CD4-positive, alpha-beta T cell treated with Interleukin-6 at 100 ng/mL for 8 hours (primary cell): ENCODE measurements at regions not wholly inside any gene's neighbourhood (a gene's known extent, or its start where the extent isn't known, plus 50 kb on each side); places are given as distances from the start of the nearest gene placed in this dataset.
"Not testable (repeated sequence)": the region's sequence is repeated elsewhere in the genome, so short reads cannot be mapped to it uniquely, and the experiment has no call there.

Source experiments
- DNase-seq: peaks from one replicate; pipeline ENCODE4 v3.0.0-alpha.2; 2020; ENCODE audit warnings: mixed read lengths, low spot score

- not testable (repeated sequence) for DNase-seq
These were observed 50.2 kb upstream of the FCGR2A start for GRCh38 chr1:161454865-161455707.

GRCh38 chr1:161453950-161454864 is 51.0 kb upstream of the FCGR2A start:
- DNase-seq = not testable (repeated sequence)

DNA sequence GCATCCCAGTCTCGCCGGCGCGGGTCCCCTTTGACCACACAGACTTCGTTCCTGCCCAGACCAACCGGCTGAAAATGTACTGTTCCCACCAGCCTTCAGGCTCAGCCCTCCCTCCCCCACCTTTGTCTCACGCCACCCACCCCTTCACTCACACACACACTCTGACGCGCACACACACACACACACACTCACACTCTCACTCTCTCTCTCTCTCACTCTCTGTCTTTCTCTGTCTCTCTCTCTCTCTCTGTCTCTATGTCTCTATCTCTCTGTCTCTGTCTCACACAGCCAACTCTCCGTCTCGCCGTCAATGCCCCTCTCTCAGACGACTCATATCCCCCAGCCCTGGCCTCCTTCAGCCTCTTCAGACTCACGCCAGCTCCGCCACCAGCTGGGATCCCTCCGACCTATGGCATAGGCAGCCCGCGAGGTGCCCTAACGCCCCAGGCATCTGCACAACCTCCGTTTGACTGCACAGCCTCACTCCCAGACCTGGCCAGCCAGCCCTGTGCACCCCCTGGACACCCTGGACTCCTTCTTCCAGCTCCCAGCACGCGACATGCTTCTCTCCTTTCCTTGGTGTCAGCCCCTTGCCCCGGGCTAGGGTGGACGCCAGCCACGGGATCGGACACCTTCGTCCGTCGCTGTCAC is 53.4 kb upstream of the FCGR2A start:
- not testable (repeated sequence) for DNase-seq

DNA sequence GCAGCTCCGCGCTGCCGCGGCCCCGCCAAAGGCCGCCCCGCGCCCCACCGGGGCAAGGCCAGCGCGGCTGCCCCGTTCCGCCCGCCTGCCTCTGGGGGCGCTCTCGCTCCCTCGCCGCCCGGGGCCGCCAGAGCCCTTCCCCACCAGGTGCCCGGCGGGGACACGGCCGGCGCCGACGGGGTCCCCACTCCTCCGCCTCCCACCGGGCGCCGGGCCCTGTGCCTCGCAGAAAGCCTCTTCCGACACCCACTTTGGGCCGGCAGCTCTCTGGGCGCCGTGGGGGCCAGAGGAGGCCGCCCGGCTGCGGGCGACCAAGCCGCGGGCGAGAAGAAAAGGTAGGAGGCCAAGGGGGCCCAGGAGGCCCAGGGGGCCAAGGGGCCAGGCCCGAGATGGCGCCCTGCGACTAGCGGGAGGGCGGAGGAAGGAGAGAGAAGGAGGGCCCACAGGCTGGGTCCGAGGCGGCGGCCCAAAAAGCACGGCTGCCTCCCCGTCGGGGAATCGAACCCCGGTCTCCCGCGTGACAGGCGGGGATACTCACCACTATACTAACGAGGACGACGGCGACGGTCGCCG is 57.4 kb upstream of the FCGR2A start:
- not testable (repeated sequence) for DNase-seq

- DNase-seq = not testable (repeated sequence)
These were observed 58.1 kb upstream of the FCGR2A start for GRCh38 chr1:161447040-161447759.

DNA sequence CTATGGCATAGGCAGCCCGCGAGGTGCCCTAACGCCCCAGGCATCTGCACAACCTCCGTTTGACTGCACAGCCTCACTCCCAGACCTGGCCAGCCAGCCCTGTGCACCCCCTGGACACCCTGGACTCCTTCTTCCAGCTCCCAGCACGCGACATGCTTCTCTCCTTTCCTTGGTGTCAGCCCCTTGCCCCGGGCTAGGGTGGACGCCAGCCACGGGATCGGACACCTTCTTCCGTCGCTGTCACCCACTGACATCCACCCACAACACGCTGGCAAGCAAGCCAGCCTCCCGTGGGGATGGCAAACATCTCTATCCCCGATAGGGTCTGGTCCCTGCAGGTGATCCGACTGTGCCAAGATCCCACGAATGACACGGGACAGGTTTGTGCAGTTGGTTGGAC is 60.5 kb upstream of the FCGR2A start:
- not testable (repeated sequence) for DNase-seq

DNA sequence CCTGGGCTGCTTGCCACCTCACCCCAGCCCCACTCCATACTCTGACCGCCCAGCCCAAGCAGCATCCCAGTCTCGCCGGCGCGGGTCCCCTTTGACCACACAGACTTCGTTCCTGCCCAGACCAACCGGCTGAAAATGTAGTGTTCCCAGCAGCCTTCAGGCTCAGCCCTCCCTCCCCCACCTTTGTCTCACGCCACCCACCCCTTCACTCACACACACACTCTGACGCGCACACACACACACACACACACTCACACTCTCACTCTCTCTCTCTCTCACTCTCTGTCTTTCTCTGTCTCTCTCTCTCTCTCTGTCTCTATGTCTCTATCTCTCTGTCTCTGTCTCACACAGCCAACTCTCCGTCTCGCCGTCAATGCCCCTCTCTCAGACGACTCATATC is 61.0 kb upstream of the FCGR2A start:
- not testable (repeated sequence) for DNase-seq

DNA sequence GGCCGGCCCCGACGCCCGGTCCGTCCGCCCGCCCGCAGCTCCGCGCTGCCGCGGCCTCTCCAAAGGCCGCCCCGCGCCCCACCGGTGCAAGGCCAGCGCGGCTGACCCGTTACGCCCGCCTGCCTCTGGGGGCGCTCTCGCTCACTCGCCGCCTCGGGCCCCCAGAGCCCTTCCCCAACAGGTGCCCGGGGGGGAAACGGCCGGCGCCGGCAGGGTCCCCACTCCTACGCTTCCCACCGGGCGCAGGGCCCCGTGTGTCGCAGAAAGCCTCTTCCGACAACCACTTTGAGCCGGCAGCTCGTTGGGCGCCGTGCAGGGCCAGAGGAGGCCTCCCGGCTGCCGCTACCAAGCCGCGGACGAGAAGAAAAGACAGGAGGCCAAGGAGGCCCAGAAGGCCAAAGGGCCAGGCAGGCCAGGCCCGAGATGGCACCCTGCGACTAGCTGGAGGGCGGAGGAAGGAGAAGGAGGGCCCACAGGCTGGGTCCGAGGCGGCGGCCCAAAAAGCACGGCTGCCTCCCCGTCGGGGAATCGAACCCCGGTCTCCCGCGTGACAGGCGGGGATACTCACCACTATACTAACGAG is 64.9 kb upstream of the FCGR2A start:
- peak; percentile 24 for DNase-seq

DNA sequence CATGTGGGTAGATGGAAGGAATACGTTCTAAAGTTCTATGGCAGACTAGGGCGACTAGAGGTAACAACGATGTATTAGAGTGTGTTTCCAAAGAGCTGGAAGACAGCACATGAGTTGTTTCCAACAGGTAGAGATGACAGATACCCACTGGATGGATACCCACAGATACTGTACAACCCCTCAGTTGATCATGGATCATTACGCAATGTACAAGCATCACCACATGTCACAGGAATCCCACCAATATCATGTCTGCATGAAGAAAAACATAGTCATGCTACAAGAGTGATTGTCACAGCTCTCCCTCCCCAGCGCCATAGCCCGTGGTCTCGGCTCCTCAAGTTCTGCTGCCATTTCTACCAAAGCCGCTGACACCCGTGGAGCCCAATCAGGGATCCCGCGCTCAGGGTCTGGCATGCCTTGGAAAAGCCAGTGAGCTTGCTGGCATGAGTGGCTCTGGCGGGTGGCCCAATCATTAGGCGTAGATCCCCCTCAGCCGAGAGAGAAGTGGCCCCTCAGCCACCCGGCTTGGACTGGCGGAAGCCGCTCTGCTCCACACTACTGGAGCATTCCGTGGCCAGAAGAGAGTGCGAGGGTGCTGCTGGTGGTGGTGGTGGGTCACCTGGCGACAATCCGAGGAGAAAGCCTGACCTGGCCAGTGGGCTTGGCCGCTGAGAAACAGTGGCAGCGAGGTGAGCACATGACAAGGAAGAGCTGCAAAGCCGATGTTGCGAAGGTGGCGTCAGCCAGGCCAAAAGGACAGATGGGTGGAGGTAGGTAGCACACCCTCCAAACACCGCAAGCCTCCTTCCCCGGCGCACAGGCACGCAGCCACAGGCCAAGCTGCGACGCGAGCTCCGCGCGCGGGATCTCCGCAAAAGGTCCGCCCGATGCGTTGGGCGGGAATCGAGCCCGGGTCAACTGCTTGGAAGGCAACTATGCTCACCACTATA is 65.7 kb upstream of the FCGR2A start:
- DNase-seq = no peak

DNA sequence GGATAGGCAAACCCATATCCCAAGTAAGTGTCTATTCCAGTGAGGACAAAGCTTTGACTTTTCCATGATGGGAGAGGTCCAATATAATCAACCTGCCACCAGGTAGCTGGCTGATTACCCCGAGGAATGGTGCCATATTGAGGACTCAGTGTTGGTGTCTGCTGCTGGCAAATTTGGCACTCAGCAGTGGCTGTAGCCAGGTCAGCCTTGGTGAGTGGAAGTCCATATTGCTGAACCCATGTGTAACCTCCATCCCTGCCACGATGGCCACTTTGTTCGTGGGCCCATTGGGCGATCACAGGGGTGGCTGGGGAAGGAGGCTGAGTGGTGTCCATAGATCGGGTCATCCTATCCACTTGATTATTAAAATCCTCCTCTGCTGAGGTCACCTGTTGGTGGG is 65.5 kb upstream of the CFAP126 start:
- DNase-seq = not testable (repeated sequence)

DNA sequence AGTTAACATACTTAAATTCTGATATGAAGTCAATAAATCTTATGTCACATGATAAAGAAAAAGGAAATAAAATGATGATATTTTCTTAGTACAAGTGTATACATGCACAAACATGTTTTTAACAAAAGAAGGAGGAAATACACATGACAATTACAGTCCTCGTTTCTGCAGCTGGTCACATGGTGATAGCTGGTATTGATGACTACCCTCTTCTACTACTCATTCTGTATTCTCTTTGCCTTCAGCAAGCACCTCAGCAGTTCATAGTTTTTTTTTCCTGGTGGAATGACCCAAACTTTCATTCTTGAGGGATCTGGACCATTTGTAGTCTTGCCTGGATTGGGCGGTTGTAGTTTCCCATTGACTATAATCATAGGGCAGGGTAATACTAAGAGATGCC is 64.4 kb upstream of the CFAP126 start:
- no peak for DNase-seq

DNA sequence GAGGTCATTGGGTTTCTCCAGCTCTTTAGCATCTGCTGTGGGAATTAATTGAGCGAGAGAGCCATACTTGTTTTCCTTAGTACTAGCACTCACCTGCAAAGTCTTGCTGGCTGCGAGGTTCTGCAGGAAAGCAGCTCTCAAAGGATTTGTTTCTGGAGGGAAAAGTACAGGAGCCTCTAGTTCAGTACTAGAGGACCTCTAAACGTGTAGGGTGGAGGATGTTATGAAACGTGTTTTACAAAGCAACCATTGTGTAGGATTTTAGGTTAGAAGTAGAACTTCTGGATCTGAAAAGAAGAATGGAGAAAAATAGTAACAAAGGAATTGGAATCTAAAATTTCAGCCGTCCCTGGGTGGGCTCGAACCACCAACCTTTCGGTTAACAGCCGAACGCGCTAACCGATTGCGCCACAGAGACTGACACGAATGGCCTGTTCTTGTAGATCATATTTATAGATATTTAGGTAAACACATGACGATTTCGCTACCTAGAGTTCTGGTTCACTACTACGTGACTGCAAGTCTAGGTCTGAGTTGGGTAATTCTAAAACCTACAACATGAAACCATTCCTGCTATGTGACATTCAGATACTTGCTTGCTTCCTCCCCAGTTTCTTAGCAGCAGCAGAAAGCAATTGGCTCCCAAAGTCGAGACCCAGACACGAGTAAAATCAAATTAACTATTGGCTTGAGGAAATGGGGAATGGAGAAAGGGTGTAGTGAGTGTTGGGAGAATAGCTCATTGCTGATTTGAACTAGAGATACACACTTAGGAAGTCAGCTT is 60.2 kb upstream of the CFAP126 start:
- no peak for DNase-seq

- DNase-seq = not testable (repeated sequence)
These were observed 55.2 kb upstream of the CFAP126 start for GRCh38 chr1:161422914-161423313.

DNA sequence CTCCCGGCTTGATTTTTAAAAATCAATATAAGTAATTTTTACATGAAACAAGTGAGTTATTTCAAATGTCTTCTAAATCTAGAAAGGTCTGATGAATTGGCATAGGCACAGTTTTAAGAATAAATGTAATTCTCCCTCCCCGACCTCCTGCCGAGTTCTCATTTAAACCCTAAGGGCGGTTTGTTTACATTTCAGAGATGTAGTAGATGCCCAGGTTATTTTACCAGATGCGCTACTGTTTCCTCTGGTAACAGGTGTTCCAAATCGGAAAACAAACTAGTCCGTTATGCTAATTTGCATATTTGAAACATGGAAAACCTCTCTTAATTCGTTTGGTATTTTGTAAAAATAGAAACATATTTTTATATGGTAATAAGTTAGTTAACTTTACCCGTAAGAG is 53.8 kb upstream of the CFAP126 start:
- DNase-seq = no peak

- DNase-seq = no peak
These were observed 53.2 kb upstream of the CFAP126 start for GRCh38 chr1:161420763-161421455.

- not testable (repeated sequence) for DNase-seq
These were observed 49.9 kb upstream of the CFAP126 start for GRCh38 chr1:161417536-161417935.
